GM12878 (cell line): ENCODE measurements at regions not wholly inside any gene's neighbourhood (a gene's known extent, or its start where the extent isn't known, plus 50 kb on each side); places are given as distances from the start of the nearest gene placed in this dataset.

Experiments
- ATAC-seq: fragments of 200-7000 bp; cut with Tn5 transposase; 3 replicates; pipeline ENCODE4 v1.9.1; 2020; ENCODE audit warnings: mild to moderate bottlenecking, moderate library complexity
- BruUV-seq: library from RNA; stranded (reverse); fragments of 400-500 nt; replicated peaks from 2 replicates; lab custom pipeline; 2021; lab: Mats Ljungman, UMichigan
- CTCF ChIA-PET: fragments of 300-600 bp; sonication (Branson Sonifier 250); formaldehyde crosslinking; extraction: SDS; loops from one replicate; lab custom pipeline; 2021; ENCODE audit warnings: inconsistent platforms; lab: Yijun Ruan, JAX
- POLR2A ChIA-PET: fragments of 350-600 bp; formaldehyde crosslinking; extraction: SDS; loops from one replicate; lab custom pipeline; 2021; ENCODE audit warnings: inconsistent platforms; lab: Charles Lee
- RAD21 ChIA-PET: fragments of 300-600 bp; sonication (Branson Sonifier 250); formaldehyde crosslinking; loops from one replicate; lab custom pipeline; 2023; ENCODE audit warnings: antibody characterized with exemption; ENCODE audit not compliant: unreplicated experiment; lab: Charles Lee
- SMC1A ChIA-PET: fragments of 300-600 bp; sonication (Branson Sonifier 250); formaldehyde crosslinking; loops from one replicate; lab custom pipeline; 2023; ENCODE audit not compliant: unreplicated experiment, uncharacterized antibody; lab: Charles Lee
- DNase-seq: peaks from one replicate; pipeline ENCODE4 v3.0.0-alpha.2; 2011; ENCODE audit warnings: low read depth, low spot score
- FAIRE-seq: peaks from 3 replicates; lab custom pipeline; 2011; peaks lifted over from hg19 to GRCh38; lab: Jason Lieb, UNC
- H2AFZ ChIP-seq: 2 replicates; pipeline ENCODE4 v1.6.0; 2011; ENCODE audit warnings: low read depth, low read length, control low read depth; ENCODE audit not compliant: control insufficient read depth
- H3K27ac ChIP-seq: 2 replicates; pipeline ENCODE4 v1.5.1; 2011; ENCODE audit warnings: control low read depth; ENCODE audit not compliant: control insufficient read depth, insufficient read depth
- H3K27me3 ChIP-seq, 2 experiments: replicated peaks in 1 of 2; 2 replicates each; pipeline versions ENCODE4 v1.6.0 to v1.6.1; 2011; ENCODE audit warnings: low read length in 1 of 2; ENCODE audit not compliant: control insufficient read depth in 2 of 2, insufficient read depth in 2 of 2
- H3K36me3 ChIP-seq, 2 experiments: 2 replicates each; pipeline ENCODE4 v1.5.1; 2011; ENCODE audit warnings: low read length in 1 of 2; ENCODE audit not compliant: control insufficient read depth in 2 of 2, insufficient read depth in 2 of 2
- H3K4me1 ChIP-seq: 2 replicates; pipeline ENCODE4 v1.6.1; 2011; ENCODE audit warnings: mild to moderate bottlenecking, low read length, moderate library complexity, mixed read lengths; ENCODE audit not compliant: control insufficient read depth, insufficient read depth
- H3K4me2 ChIP-seq: 2 replicates; pipeline ENCODE4 v1.6.0; 2011; ENCODE audit warnings: control low read depth; ENCODE audit not compliant: control insufficient read depth, insufficient read depth
- H3K4me3 ChIP-seq: fragments of 200-600 bp; sonication (generic); 2 replicates; pipeline ENCODE4 v1.5.1; 2016
- H3K79me2 ChIP-seq: 2 replicates; pipeline ENCODE4 v1.6.0; 2011; ENCODE audit warnings: low read length; ENCODE audit not compliant: control insufficient read depth, insufficient read depth
- H3K9ac ChIP-seq: 2 replicates; pipeline ENCODE4 v1.8.0; 2011; ENCODE audit warnings: low read length, control low read depth, mixed read lengths; ENCODE audit not compliant: control insufficient read depth, insufficient read depth
- H3K9me3 ChIP-seq: replicated peaks from 3 replicates; pipeline ENCODE4 v1.5.1; 2011; ENCODE audit warnings: mild to moderate bottlenecking, low read length; ENCODE audit not compliant: control insufficient read depth, insufficient read depth
- H4K20me1 ChIP-seq: 2 replicates; pipeline ENCODE4 v1.6.0; 2011; ENCODE audit not compliant: control insufficient read depth, insufficient read depth
- ATF3 ChIP-seq: IDR thresholded peaks from 2 replicates; pipeline ENCODE4 v1.6.1; 2011; ENCODE audit warnings: low read depth, mild to moderate bottlenecking, low read length, moderate library complexity, borderline replicate concordance; ENCODE audit errors: extremely low read depth
- BMI1 ChIP-seq: fragments of 450-650 bp; IDR thresholded peaks from 2 replicates; pipeline ENCODE4 v1.6.1; 2016; ENCODE audit warnings: mild to moderate bottlenecking, moderate library complexity, borderline replicate concordance
- CBFB ChIP-seq: IDR thresholded peaks from 2 replicates; pipeline ENCODE4 v1.6.1; 2016; ENCODE audit warnings: antibody characterized with exemption, low read depth
- DPF2 ChIP-seq: fragments of 450-650 bp; IDR thresholded peaks from 2 replicates; pipeline ENCODE4 v1.6.1; 2017; ENCODE audit warnings: mild to moderate bottlenecking
- EED ChIP-seq: sonication (generic); IDR thresholded peaks from 2 replicates; pipeline ENCODE4 v1.6.1; 2016; ENCODE audit warnings: antibody characterized with exemption, low read depth
- HSF1 ChIP-seq: fragments of 150-350 bp; IDR thresholded peaks from 2 replicates; pipeline ENCODE4 v1.6.1; 2014; ENCODE audit warnings: mild to moderate bottlenecking, low read depth, low read length
- JUND ChIP-seq: IDR thresholded peaks from 2 replicates; pipeline ENCODE4 v1.6.1; 2012; ENCODE audit warnings: low read depth, mild to moderate bottlenecking, low read length, improper control_type of control experiment, moderate library complexity
- MTA2 ChIP-seq: fragments of 450-650 bp; IDR thresholded peaks from 2 replicates; pipeline ENCODE4 v1.6.1; 2016; ENCODE audit warnings: low read depth, mild to moderate bottlenecking, moderate library complexity
- NFXL1 ChIP-seq: fragments of 450-650 bp; IDR thresholded peaks from 2 replicates; pipeline ENCODE4 v1.6.1; 2017; ENCODE audit warnings: antibody characterized with exemption, mild to moderate bottlenecking, borderline replicate concordance
- NFYB ChIP-seq: IDR thresholded peaks from 2 replicates; pipeline ENCODE4 v1.6.1; 2011; ENCODE audit warnings: low read depth, mild to moderate bottlenecking, low read length, improper control_type of control experiment, moderate library complexity; ENCODE audit not compliant: insufficient read depth
- RB1 ChIP-seq: fragments of 450-650 bp; formaldehyde crosslinking; IDR thresholded peaks from 2 replicates; pipeline ENCODE4 v1.6.1; 2017; ENCODE audit warnings: mild to moderate bottlenecking, borderline replicate concordance
- RBBP5 ChIP-seq: fragments of 200-600 bp; sonication (generic); conservative IDR thresholded peaks from 2 replicates; pipeline ENCODE4 v1.6.1; 2016
- REST ChIP-seq: IDR thresholded peaks from 2 replicates; pipeline ENCODE4 v1.6.1; 2012; ENCODE audit warnings: mild to moderate bottlenecking, low read depth, low read length
- STAT1 ChIP-seq: fragments of 450-650 bp; conservative IDR thresholded peaks from 2 replicates; pipeline ENCODE4 v1.6.1; 2014; ENCODE audit warnings: antibody characterized with exemption, mild to moderate bottlenecking
- ZBTB33 ChIP-seq: fragments of 450-650 bp; IDR thresholded peaks from 2 replicates; pipeline ENCODE4 v1.6.1; 2017; ENCODE audit warnings: mild to moderate bottlenecking
- WGBS: methylation state at CpG from one replicate; pipeline ENCODE4 v1.1.6; 2016; ENCODE audit warnings: low lambda C conversion rate; ENCODE audit not compliant: insufficient replicate concordance, insufficient coverage; ENCODE audit errors: missing lambda C conversion rate; 5-methylcytosine and 5-hydroxymethylcytosine counted together
- in situ Hi-C: fragments of 300-500 bp; cut with MboI; formaldehyde crosslinking; loops from 9 replicates; pipeline ENCODE4 v1.14.3; 2018; ENCODE audit warnings: mixed read lengths
- intact Hi-C: fragments of 100-400 bp; cut with micrococcal nuclease; formaldehyde crosslinking; loops from one replicate; pipeline ENCODE4 v1.14.2; 2022; ENCODE audit not compliant: unreplicated experiment

- no peak for TF ChIP-seq ZBTB33
- no peak for TF ChIP-seq ATF3
Measured at GRCh38 chr3:157614896-157615295, 111.7 kb upstream of the VEPH1 start (continued).

GRCh38 chr3:157611536-157612076 lies 108.4 kb upstream of the VEPH1 start:
- ATAC-seq = no peak
- no peak overlapping the region for H3K4me3 ChIP-seq
- ChIA-PET RAD21 (interaction anchor here (1.4 kb wide), 1 partner anchor 823 kb away, joined by 5 read pairs; no protein-coding TSS in a partner anchor), SMC1A (interaction anchor here (0.6 kb wide), 1 partner anchor 33 kb away, joined by 3 read pairs; no protein-coding TSS in a partner anchor), CTCF (interaction anchor here (0.9 to 2.3 kb wide), 3 partner anchors 702 to 928 kb away, joined by 3 to 5 read pairs (median 3); no protein-coding TSS in a partner anchor), POLR2A (no interaction called here)
- no peak overlapping the region for H3K9ac ChIP-seq
- H3K27me3 ChIP-seq = no peaks in the 10 kb centered on the region; a peak in 1 of 4 replicates
- no peak overlapping the region for H3K27ac ChIP-seq
- in situ Hi-C loops (loop anchor here (10.0 to 25.0 kb wide), 3 partner anchors 701 to 1176 kb away; no protein-coding TSS in a partner anchor), intact Hi-C loops (loop anchor here (10.0 kb wide), 1 partner anchor 1183 kb away; no protein-coding TSS in a partner anchor)
- H3K36me3 ChIP-seq = no peaks in the 10 kb centered on the region
- no peak for DNase-seq
- H4K20me1 ChIP-seq = no peaks in the 10 kb centered on the region
- H3K4me2 ChIP-seq = no peak overlapping the region
- FAIRE-seq = no peak
- H2AFZ ChIP-seq = no peak overlapping the region
- H3K4me1 ChIP-seq = no peaks in the 10 kb centered on the region
- no peaks in the 10 kb centered on the region for H3K9me3 ChIP-seq
- BruUV-seq = no TSS peak
- whole genome bisulfite sequencing = 41% methylated on average over 4 of the region's 4 CpGs
- no peaks in the 10 kb centered on the region for H3K79me2 ChIP-seq
- no peak for TF ChIP-seq CBFB
- TF ChIP-seq RBBP5 = no peak
- no peak for TF ChIP-seq REST
- TF ChIP-seq MTA2 = no peak
- TF ChIP-seq NFYB = no peak
- TF ChIP-seq DPF2 = no peak
- no peak for TF ChIP-seq BMI1
- TF ChIP-seq RB1 = no peak
- TF ChIP-seq EED = no peak
- no peak for TF ChIP-seq STAT1
- no peak for TF ChIP-seq NFXL1
- no peak for TF ChIP-seq HSF1
- TF ChIP-seq JUND = no peak
